ENCODE measurements at regions not wholly inside any gene's neighbourhood (a gene's known extent, or its start where the extent isn't known, plus 50 kb on each side); places are given as distances from the start of the nearest gene placed in this dataset.

GRCh38 chr10:44673245-44673983 lies 237.7 kb upstream of the TMEM72 start:
- Histone ChIP-seq H3K9me3 (replicated peaks; ENCODE audit: control insufficient read depth, insufficient read depth, low read depth, low read length) (no peaks in the 10 kb centered on the region), H3K9me1 (ENCODE audit: control insufficient read depth, insufficient read depth, low read length) (no peaks in the 10 kb centered on the region), H3K9ac (ENCODE audit: insufficient read depth in 1 of 2, low read depth in 2 of 2, low read length in 2 of 2) (no peak overlapping the region), H3K36me3 (ENCODE audit: control insufficient read depth, insufficient read depth, low read length) (no peaks in the 10 kb centered on the region), H4K20me1 (replicated peaks; ENCODE audit: control insufficient read depth, insufficient read depth, low read length) (no peaks in the 10 kb centered on the region), H3K79me2 (ENCODE audit: control insufficient read depth, insufficient read depth, low read length) (no peaks in the 10 kb centered on the region), H3K4me1 (replicated peaks in 1 of 2; ENCODE audit: control insufficient read depth in 2 of 2, insufficient read depth in 2 of 2, low read length in 2 of 2) (no peaks in the 10 kb centered on the region), H3K27ac (ENCODE audit: extremely low read depth, low read depth, low read length) (no peak overlapping the region), H3K4me3 (no peak overlapping the region), H3K27me3 (ENCODE audit: control insufficient read depth in 2 of 2, insufficient read depth in 2 of 2, low read length in 2 of 2) (no peaks in the 10 kb centered on the region), H2AFZ (ENCODE audit: low read depth, low read length) (no peak overlapping the region), H3K4me2 (ENCODE audit: insufficient read depth, low read length) (no peak overlapping the region)
- CTCF ChIA-PET (ENCODE audit: low intra/inter-chr PET ratio) = no interaction called here
- POLR2A ChIA-PET = no interaction called here
- BruUV-seq (replicated peaks) = no TSS peak
- intact Hi-C loops (cut with micrococcal nuclease) = loop anchor here (2.0 kb wide), 1 partner anchor 63 kb away; no protein-coding TSS in a partner anchor
- in situ Hi-C loops (cut with MboI) = no loop called here
- DNase-seq (ENCODE audit: extremely low read depth in 1 of 4, low spot score in 3 of 4) (no peak), ATAC-seq (no peak), FAIRE-seq (no peak)
- TF ChIP-seq PHB2 (IDR thresholded peaks at IDR 0.05; ENCODE audit: low read depth) = no peak
- TF ChIP-seq BCOR (IDR thresholded peaks at IDR 0.05) = no peak
- TF ChIP-seq ZNF707 (CRISPR knock-in tag; conservative IDR thresholded peaks at IDR 0.05) = no peak
- TF ChIP-seq TAF9B (IDR thresholded peaks at IDR 0.05; ENCODE audit: partially characterized antibody) = no peak
- TF ChIP-seq CEBPG (CRISPR knock-in tag; IDR thresholded peaks at IDR 0.05) = no peak
- TF ChIP-seq CEBPG (tag; conservative IDR thresholded peaks at IDR 0.05 in 1 of 2, IDR thresholded peaks at IDR 0.05 in 1 of 2) = no peak
- TF ChIP-seq ZBTB1 (CRISPR knock-in tag; IDR thresholded peaks at IDR 0.05; ENCODE audit: borderline replicate concordance, low read depth) = no peak
- no peak for TF ChIP-seq E2F6 (IDR thresholded peaks at IDR 0.05; ENCODE audit: borderline replicate concordance in 1 of 2, extremely low read depth in 1 of 2, insufficient read depth in 1 of 2, insufficient read length in 1 of 2, low read depth in 1 of 2, low read length in 1 of 2, poor library complexity in 1 of 2, severe bottlenecking in 1 of 2)
- TF ChIP-seq PHB (CRISPR knock-in tag; IDR thresholded peaks at IDR 0.05) = no peak
- no peak for TF ChIP-seq SIN3B (IDR thresholded peaks at IDR 0.05; ENCODE audit: low read depth)
- TF ChIP-seq ZNF274 (IDR thresholded peaks at IDR 0.05; ENCODE audit: borderline replicate concordance, low read depth, low read length) = no peak
- TF ChIP-seq TSC22D4 (tag; IDR thresholded peaks at IDR 0.05) = no peak
- TF ChIP-seq JUNB (CRISPR knock-in tag; conservative IDR thresholded peaks at IDR 0.05) = no peak
- no peak for TF ChIP-seq MCM3 (IDR thresholded peaks at IDR 0.05)
- no peak for TF ChIP-seq NCOA1 (IDR thresholded peaks at IDR 0.05; ENCODE audit: low read depth)
- 0% methylated on average over 3 of the region's 3 CpGs for WGBS (ENCODE audit: insufficient coverage, low coverage, missing lambda C conversion rate)

Data from K562 (cell line).